GM19452 (cell line): ENCODE measurements at regions not wholly inside any gene's neighbourhood (a gene's known extent, or its start where the extent isn't known, plus 50 kb on each side); places are given as distances from the start of the nearest gene placed in this dataset.

ENCODE experiments used
- ATAC-seq: cut with Tn5 transposase; IDR thresholded peaks from one replicate; pipeline ENCODE4 v1.9.1; 2021; ENCODE audit not compliant: unreplicated experiment

DNA sequence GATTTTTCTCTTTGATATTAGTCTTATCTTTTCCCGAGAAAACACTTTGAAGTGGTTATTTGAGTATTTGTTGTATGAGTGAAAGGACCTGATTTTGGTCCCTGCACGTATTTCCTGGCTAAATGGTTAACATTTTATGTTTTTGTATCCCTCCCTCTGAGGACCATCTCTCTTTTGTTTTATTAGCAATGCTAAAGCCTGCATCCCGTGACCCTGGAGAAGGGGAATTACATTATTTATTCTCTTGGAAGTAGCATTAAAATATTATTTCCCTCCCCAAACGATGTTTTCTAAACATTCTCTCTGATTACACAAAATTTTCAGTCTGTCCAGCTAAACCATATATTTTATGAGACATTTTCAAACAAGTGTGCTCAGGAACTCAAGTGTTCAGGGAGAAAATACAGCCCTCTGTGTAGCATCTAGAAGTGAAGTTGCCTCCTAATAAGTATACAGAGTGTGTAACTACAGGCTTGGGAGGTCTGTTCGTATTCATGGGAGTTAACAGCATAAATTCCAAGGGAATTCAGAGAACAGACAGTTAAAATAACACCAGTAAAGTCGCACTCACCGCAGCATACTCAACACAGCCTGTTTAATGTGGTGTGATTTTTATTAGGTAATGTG, 163.8 kb upstream of the NPVF start:
- no peak for ATAC-seq

DNA sequence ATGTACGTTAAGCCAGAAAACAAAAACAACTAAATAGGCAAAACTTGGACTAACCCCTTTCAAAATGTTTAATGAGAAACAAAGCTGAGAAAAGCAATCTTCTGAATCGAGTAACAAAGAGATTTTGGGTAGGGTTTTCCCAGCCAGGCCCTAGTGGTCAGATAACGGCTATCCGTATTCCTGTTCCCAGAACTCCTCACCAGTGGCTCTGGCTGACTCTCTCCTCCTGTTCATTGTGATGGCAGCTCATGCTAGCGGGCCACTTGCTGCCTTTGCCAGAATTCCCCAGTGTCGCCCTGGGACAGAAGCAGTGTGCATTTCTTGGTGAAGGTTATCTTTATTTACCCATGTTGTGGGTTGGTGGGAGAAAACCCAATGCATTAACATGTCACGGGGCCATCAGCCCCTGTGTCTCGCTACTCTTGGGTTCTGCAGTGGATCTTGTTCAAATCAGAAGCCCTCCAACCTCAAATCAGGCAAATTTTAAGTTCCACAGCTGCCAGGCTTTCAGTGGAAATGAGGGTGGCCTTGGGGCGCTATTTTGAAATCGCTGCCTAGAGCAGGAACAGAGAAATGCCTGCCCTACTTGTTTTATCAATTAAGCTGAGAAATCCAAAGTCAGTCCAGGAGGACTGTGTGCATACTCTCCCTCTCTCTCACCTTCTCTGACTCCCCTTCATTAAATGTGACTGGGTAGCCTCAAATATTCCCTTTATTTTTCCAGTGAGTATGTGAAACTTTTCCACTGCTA, 164.5 kb upstream of the NPVF start:
- no peak for ATAC-seq

DNA sequence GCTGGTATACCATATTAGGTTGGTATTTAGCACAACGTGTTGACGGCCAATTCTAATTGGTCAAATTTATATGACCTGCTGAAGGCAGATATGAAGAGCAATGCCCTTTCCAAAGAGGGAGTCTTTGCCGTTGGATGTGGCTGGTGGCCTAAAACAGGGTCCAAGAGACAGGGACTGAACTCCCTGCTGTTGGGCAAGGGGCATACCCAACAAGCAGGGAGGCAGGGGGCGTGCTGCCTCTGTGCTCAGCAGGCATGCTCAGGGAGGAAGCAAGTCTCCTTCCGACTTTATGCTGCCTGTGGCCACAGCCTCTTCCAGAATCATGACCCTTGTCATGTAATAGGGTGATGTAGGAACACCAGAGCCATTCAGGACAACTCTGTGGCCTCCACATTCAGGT, 167.7 kb upstream of the NPVF start:
- ATAC-seq, result no peak

DNA sequence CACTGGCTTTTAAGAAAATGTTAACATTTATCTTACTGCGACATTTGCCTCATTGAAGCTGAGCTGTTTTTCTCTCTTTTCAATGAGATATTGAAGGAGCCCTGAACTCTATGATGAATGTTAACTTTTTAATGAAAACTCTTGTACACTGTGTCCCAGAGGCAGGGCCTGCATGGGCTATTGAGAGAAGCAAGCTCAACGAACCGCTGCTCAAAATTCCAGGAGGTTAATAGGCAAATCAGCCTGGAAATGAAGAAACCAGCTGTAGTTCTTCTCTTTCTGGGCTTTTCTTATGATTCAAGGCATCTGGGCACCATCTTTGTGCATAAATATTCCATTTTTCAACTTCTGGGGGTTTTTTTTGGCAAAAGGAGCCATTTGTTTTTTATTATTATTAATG, 168.4 kb upstream of the NPVF start:
- ATAC-seq, result no peak

DNA sequence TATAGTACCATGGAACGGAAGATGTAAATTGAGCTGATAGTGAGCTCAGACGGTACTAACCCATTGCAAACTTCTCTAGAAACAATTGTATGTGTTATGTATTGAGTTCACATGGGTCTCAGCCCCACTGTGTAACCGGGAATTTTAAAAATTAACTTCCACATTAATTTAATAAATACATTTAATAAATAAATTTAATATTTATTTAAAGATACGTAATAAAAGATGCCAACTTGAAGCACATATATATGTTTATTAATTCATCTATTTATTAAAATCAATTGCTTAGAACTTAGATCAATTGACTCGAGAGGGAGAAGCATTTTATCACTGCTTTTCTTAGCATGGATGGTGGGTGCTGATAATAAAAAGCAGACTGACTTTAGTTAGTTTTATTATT, 170.1 kb upstream of the NPVF start:
- no peak for ATAC-seq

DNA sequence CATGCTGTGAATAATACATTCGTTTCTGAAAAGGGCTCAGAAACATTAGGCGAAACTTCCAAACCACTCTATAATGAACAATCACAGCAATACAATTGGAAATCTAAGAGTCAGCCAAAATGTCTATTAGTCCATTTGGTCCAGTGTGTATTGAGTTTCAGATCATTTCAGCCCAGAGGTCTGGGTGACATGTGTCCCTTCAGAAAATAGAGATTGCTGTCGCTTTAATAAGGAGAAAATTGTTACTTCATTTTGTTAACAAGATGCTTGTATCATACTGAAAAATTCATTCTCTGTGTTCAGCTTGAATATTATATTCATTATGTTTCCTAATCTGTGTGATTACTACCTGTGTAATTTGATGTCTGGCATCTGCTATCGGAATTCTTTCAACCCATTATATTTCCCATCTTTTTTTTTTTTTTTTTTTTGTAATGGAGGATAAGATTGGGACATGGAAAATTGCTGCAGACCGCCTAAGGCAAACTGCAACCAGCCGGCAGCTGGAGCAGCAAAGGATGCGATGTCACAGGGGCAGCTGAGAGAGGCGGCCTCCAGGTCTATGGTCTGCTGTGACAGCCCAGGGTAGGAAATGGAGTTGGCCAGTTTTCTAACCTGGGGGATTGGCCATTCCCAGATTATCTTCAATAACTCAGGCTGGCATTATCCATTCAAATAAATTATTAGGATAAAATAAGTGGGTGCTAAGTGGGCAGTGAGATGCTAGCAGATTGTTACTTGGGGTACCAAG, 170.9 kb upstream of the NPVF start:
- ATAC-seq, result no peak

DNA sequence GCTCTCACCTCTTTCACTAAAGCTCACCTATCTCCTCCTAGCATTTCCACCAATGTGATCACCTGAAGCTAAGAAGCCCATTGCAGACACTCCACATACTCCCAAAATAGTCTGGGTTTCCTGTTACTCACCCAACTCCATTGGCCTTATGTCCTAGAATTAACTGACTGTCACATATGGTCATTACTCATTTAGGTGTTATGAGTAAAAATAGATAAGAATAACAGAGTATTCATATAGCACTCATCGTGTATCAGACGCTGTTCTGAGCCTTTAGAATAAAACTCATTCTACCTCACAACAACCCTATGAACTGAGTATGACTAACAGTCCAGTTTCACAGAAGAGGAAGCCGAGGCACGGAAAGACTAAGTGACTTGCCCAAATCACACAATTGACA, 174.2 kb upstream of the NPVF start:
- ATAC-seq, result no peak

DNA sequence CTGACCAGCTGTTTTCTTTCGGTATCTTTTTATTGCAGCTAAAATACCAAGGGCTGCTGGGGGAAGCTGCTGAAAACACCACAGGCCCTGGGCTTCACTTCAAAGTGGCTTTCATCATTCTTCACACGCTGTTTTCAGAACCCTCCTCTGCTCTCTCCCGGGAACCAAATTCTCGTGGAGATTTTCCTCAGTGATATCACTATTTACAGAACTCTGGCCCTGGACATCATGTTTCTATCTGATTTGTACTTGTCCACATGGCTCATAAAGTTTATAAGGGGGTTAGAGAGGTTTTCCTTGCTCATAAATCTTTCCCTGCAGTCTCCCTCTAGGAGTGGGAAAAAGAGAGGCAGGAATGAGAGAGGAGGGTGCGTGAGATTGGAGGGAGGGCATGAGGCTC, 177.4 kb upstream of the NPVF start:
- ATAC-seq, result no peak

DNA sequence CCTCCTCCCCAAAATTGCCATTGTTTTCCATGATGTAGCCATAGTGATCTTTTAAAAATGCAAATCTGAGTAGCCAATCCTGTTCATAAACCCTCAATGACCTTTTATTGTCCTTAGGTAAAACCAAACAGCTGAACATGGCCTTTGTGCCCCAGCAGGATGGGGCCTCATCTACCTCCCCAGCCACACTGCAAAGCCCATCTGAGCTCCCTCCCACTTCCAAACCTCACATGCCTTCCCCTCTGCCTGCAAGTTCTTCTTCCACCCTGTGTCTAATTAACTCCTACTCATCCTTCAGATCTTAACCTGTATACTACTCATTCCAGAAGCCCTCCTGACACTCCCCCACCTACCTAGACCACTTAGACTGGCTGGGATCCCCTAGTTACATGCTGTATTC, 178.8 kb upstream of the NPVF start:
- no peak for ATAC-seq

DNA sequence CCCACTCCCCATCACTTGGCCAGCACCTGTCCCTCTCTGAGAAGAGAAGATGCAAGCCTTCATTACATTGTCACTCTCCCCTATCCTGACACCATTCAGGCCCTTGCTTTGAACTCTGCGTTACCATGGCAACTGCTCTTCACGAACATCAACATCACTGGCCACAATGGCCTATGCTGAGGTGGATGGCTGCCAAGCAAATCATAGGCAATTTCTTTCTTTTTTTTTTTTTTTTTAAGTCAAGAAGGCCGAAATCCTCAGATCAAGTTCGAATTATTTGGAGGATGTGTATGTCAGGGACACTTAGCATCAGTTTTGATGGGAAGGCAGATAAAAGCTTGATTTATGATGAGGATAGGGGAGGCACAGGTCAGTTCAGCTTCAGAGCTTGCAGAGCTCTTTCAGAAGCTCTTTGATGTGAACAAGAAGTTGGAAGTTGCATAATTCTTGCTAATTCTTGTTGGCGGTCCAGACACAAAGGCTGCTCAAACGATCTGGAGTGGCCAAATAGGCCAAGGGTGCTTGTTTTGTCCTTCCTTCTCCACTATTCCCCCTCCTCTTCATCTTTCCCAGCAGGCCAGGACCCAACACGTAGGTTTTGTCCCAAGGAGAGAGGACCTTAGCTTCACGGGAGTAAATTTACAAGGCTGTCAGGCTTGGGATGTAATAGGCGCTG, 179.9 kb upstream of the NPVF start:
- no peak for ATAC-seq

DNA sequence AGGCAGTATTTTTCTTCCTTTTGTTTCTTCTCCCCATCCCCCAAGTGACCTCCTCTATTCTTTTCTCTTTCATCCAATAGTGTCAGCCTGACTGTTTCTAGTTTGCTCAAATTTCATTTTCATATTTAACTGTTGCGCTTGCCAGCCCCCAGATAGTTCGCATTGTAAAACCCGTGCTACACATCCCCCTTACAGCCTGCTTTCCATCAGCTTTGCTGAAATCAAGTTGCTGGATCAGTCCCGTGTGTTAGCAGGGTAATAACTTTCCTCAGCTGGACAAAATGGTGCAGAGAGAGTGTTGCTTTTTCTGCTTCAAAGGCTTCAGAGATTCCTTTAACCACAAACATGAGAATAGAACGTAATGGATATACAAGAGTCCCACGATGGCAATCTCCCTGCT, 180.6 kb upstream of the NPVF start:
- no peak for ATAC-seq

DNA sequence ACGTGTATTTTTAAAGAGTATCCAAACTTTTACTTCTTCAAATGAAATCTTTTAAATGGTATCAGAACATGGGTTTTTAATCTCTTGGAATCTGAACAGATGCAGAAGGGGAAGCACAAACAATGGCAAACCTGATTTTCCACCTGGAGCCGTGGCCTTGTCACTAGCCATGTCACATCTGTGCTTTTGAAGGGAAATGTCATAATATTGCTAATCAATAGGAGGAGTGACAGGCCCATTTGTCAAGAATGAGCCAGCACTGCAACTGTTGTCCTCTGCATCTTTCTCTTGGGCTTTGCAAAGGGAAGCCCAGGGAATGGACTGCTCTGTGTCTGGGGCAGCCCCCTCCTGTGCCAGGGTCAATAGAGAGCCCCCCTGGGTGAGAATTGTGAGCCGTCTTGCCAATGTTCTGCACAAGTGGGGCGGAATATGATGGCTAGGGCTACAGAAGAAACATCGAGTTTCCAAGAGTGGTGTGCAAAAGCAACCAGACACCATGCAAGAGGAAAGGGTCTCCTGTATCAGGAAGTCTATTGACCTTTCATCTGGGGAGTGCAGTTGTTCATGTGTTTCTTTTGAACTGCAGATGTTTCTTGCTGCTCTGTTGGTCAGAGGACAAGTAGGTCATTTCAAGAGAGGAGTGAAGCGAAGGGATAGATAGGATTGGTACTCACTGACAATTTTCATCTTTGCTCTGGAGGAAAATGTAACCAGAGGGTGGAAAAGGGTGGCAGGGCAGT, 181.8 kb upstream of the NPVF start:
- no peak for ATAC-seq

DNA sequence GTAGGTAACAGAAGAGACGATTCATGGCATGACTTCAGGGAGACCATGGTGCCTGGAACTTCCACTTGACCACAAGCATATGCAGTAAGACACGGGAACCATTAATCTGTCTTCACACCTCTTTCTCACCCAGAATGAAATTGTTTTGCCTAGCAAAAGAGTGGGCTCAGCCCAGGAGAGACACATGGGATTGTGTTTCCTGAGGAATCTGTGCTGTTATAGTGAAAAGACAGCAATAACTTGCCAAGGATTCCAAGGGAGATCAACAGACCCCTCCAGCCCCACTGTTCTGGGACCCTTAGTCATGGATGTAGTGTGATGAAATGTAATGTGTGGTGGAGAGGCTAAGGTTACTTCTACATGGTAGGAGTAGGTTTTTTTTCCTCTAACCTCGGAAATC, 192.5 kb upstream of the NPVF start:
- no peak for ATAC-seq

DNA sequence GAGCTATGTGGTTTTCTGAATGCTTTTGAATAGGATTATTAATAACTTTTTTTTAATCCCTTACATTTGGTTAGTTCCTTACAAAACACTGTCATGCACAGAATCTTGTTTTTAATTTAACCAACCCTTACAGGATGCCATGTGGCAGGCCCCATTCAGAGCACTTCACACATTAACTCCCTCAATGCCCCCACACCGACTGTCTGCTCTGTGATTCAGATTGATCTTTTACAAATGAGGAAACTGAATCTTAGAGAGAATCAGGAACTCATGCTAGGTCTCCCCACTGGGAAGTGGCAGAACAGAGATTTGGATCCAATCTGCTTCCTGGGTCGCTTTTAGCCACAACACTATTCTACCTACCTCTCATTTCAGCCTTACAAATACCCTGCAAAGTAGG, 195.8 kb upstream of the NPVF start:
- ATAC-seq, result no peak

DNA sequence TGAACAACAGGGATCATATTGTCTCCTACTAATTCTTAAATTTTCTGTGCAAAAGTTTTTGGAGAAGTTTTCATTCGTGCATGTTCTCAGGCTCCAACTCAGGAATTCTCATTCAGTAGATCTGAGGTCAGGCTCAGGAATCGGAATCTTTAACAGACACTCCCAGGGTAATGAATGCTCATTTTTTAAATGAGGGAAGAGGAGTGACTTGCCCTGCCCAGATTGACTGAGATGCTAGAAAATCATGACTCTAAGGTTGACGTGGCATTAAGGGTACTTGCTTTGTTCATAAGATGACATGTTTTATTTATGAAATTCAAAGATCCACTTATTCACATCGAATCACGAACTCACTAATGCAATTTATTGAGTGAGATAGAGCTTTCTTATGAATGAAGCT, 196.6 kb upstream of the NPVF start:
- no peak for ATAC-seq

DNA sequence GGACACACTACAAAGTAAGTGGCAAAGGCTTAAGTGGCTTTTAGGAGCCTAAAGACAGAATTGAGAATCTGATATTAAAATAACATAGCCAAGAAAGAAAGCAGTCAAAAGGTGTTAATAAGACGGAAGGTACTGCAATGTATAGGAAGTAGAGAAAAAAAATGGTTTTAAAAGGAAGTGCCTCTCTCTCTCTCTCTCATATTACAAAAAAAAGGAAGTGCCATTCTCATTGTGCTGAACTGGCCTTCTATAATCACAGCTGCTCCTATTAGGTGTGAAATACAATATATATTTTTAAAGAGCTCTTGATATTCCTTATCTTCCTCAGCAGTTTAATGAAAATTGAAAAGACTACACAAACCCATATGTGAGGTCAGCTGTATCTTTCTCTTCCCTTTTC, 199.4 kb upstream of the NPVF start:
- ATAC-seq, result no peak

DNA sequence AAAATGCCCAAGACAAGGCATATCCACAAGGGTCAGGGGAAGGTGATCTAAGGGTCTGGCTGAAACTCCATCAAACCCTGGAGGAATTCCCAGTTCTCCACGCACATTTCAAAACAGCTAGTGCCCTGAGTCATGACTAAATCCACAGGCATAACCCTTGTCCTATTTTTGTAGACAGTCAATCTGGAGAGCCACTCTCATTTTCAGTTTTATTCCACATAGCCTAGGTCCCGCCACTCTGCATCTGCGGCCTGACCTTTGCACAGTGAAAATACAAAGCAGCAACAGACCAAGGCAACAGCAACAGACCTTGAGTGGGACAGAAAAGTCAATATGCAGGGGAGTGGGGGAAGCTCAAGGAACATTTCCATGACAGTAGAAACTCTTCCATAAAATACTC, 201.4 kb upstream of the NPVF start:
- ATAC-seq, result no peak

DNA sequence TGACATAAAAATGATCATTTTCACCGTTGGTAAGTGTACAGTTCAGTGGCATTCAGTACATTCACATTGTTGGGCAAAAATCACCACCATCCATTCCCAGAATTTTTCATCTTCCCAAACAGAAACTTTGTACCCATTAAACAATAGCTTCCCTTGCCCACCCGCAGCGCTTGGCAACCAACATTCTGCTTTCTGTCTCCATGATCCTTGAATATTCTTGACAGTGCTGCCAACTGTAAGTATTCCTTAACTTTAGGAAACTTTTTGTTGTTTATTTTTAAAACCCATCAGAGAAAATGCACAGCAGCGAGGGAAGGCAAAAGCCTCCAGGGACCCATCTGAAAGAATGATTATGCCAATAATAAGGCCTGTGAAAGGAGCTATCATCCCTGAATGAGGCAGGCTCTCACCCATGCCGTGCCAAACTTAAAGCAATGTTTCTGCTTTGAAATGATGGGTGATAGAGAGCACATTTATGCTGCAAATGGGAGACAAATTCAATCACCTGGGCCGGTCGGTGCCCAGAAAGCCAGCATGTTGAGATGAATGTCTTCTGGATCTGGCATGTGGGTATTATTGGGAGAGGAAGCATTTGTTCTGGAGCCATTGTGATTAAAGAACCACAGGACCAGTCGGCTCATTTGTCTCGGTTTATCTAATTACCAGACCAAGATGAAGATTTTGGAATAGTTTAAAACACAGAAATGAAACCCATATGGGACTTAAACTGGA, 202.1 kb upstream of the NPVF start:
- ATAC-seq, result no peak

DNA sequence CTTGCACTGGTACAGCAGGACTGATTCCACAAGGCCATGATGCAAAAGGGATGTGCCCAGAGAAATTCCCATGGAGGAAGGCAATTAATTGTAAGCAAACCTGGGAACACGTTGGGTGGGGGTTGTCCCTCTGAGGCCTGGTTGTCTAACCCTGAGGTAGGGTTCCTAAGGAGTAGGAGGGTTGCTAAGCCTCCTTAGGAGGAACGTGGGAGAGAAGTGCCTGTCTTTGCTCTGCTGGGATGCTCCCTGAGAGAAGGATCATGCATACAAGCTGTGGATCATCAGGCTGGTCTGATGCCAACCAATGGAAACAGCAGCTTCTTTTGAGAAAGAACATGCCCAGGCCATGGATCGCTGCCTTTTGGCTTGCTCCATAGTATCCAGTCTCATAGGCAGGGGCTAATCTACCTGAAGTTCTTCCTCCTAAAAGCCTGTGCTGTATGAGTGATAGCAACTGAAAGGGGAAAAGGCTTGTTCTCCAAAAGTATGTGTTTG, 203.7 kb upstream of the NPVF start:
- ATAC-seq, result no peak

DNA sequence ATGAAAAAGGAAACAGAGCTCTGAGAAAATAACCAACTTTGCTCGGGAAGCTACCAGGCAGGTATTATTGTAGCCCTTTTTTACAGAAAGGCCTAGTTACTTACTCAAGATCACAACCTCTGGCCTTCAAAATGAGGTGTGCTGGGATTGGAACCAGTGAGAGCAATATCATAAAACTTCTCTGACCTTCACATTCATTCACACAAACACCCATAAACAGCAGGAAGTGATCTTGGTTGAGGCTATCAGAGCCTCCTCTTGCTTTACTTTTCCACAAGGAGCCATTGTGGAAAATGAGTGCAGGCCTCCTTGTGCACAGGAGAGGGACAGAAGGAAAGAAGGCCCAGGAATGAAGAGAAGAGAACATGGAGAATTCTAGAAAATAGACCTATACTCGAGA, 204.5 kb upstream of the NPVF start:
- ATAC-seq, result no peak
